HEK293T (cell line): ENCODE measurements at regions not wholly inside any gene's neighbourhood (a gene's known extent, or its start where the extent isn't known, plus 50 kb on each side); places are given as distances from the start of the nearest gene placed in this dataset.

Experiments used
- CTBP1 ChIP-seq: fragments of 450-650 bp; IDR thresholded peaks from 2 replicates; pipeline ENCODE4 v1.6.1; 2016; ENCODE audit warnings: borderline replicate concordance
- FOXA1 ChIP-seq: fragments of 450-650 bp; IDR thresholded peaks from 2 replicates; pipeline ENCODE4 v1.6.1; 2016; ENCODE audit warnings: mild to moderate bottlenecking
- FOXK2 ChIP-seq: fragments of 450-650 bp; IDR thresholded peaks from 2 replicates; pipeline ENCODE4 v1.6.1; 2016; ENCODE audit warnings: mild to moderate bottlenecking
- FOXM1 ChIP-seq: fragments of 450-650 bp; IDR thresholded peaks from 2 replicates; pipeline ENCODE4 v1.6.1; 2017; ENCODE audit warnings: mild to moderate bottlenecking, borderline replicate concordance
- LEF1 ChIP-seq: fragments of 450-650 bp; IDR thresholded peaks from 2 replicates; pipeline ENCODE4 v1.6.1; 2017; ENCODE audit warnings: mild to moderate bottlenecking, borderline replicate concordance
- NFRKB ChIP-seq: fragments of 450-650 bp; IDR thresholded peaks from 2 replicates; pipeline ENCODE4 v1.6.1; 2016; ENCODE audit warnings: mild to moderate bottlenecking, moderate library complexity
- SP1 ChIP-seq: fragments of 450-650 bp; IDR thresholded peaks from 2 replicates; pipeline ENCODE4 v1.6.1; 2017
- SUZ12 ChIP-seq: fragments of 450-650 bp; IDR thresholded peaks from 2 replicates; pipeline ENCODE4 v1.6.1; 2016; ENCODE audit warnings: mild to moderate bottlenecking
- TARDBP ChIP-seq: fragments of 450-650 bp; IDR thresholded peaks from 2 replicates; pipeline ENCODE4 v1.6.1; 2016
- ZNF384 ChIP-seq: fragments of 450-650 bp; IDR thresholded peaks from 2 replicates; pipeline ENCODE4 v1.6.1; 2016

DNA sequence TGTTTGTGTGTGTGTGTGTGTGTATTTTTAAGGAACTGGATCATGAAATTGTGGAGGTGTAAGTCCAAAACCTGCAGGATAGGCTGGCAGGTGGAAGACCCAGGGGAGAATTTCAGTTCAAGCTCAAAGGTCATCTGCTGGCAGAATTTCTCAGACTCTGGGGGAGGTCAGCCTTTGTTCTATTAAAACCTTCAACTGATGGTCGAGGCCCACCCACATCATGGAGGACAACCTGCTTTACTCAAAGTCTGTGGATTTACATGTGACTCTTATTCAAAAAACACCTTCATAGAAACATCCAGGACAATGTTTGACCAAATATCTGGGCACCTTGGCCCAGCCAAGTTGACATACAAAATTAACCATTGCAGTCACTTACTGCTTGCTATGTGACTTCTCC, 157.2 kb downstream of the EDEM1 start:
- TF ChIP-seq FOXK2: no peak
- no peak for TF ChIP-seq SUZ12
- TF ChIP-seq CTBP1: no peak
- TF ChIP-seq TARDBP: no peak
- TF ChIP-seq FOXM1: no peak
- no peak for TF ChIP-seq NFRKB
- TF ChIP-seq ZNF384: no peak
- no peak for TF ChIP-seq SP1
- TF ChIP-seq LEF1: no peak
- no peak for TF ChIP-seq FOXA1
